Parathyroid adenoma (tissue), 2 donors: ENCODE measurements at regions not wholly inside any gene's neighbourhood (a gene's known extent, or its start where the extent isn't known, plus 50 kb on each side); places are given as distances from the start of the nearest gene placed in this dataset.

Experiments used
- H2AFZ ChIP-seq: fragments of 300-600 bp; sonication (generic); one replicate; pipeline ENCODE4 v1.7.0; 2017; ENCODE audit warnings: antibody characterized with exemption, mild to moderate bottlenecking
- H3K27ac ChIP-seq: fragments of 300-600 bp; sonication (generic); one replicate; pipeline ENCODE4 v1.7.0; 2017
- H3K27me3 ChIP-seq: fragments of 300-600 bp; sonication (generic); one replicate; pipeline ENCODE4 v1.7.0; 2017; ENCODE audit warnings: low read length; ENCODE audit not compliant: control insufficient read depth, insufficient read depth
- H3K36me3 ChIP-seq: fragments of 300-600 bp; sonication (generic); one replicate; pipeline ENCODE4 v1.7.0; 2017; ENCODE audit warnings: low read length; ENCODE audit not compliant: control insufficient read depth, insufficient read depth
- H3K4me1 ChIP-seq: fragments of 300-600 bp; sonication (generic); one replicate; pipeline ENCODE4 v1.7.0; 2017; ENCODE audit warnings: control low read depth
- H3K4me2 ChIP-seq: fragments of 300-600 bp; sonication (generic); one replicate; pipeline ENCODE4 v1.7.0; 2017; ENCODE audit warnings: low read length
- H3K4me3 ChIP-seq: fragments of 300-600 bp; sonication (generic); one replicate; pipeline ENCODE4 v1.7.0; 2017; ENCODE audit warnings: low read depth, low read length
- H3K79me2 ChIP-seq: fragments of 300-600 bp; sonication (generic); one replicate; pipeline ENCODE4 v1.7.0; 2017; ENCODE audit warnings: control low read depth
- H3K9ac ChIP-seq: fragments of 300-600 bp; sonication (generic); one replicate; pipeline ENCODE4 v1.7.0; 2017; ENCODE audit warnings: mild to moderate bottlenecking
- H3K9me3 ChIP-seq: fragments of 300-600 bp; sonication (generic); one replicate; pipeline ENCODE4 v1.7.0; 2017; ENCODE audit warnings: low read length; ENCODE audit not compliant: control insufficient read depth
- CTCF ChIP-seq: fragments of 300-600 bp; sonication (generic); IDR thresholded peaks from one replicate; pipeline ENCODE4 v1.7.0; 2017; ENCODE audit warnings: antibody characterized with exemption, mild to moderate bottlenecking
- donor health status: primary hyperparathyroidism.

- H3K9me3 ChIP-seq = no peaks in the 10 kb centered on the region
- H3K36me3 ChIP-seq = no peaks in the 10 kb centered on the region
- H2AFZ ChIP-seq = no peak overlapping the region
- H3K4me1 ChIP-seq = no peaks in the 10 kb centered on the region
- H3K9ac ChIP-seq = no peak overlapping the region
- no peak overlapping the region for H3K27ac ChIP-seq
- no peak for TF ChIP-seq CTCF
- no peak overlapping the region for H3K4me3 ChIP-seq
- H3K27me3 ChIP-seq = no peaks in the 10 kb centered on the region
- H3K4me2 ChIP-seq = no peak overlapping the region
- H3K79me2 ChIP-seq = no peaks in the 10 kb centered on the region
Measured at GRCh38 chr14:51145246-51145645, 50.3 kb upstream of the TRIM9 start.

- no peak overlapping the region for H3K4me2 ChIP-seq
- H3K4me3 ChIP-seq = no peak overlapping the region
- no peaks in the 10 kb centered on the region for H3K36me3 ChIP-seq
- no peaks in the 10 kb centered on the region for H3K4me1 ChIP-seq
- H3K27ac ChIP-seq = no peak overlapping the region
- H3K79me2 ChIP-seq = no peaks in the 10 kb centered on the region
- no peak overlapping the region for H2AFZ ChIP-seq
- H3K9ac ChIP-seq = no peak overlapping the region
- no peaks in the 10 kb centered on the region for H3K9me3 ChIP-seq
- TF ChIP-seq CTCF = no peak
- H3K27me3 ChIP-seq = no peaks in the 10 kb centered on the region
Measured at GRCh38 chr14:51147183-51147582, 52.3 kb upstream of the TRIM9 start.

GRCh38 chr14:51155326-51155725 is 60.4 kb upstream of the TRIM9 start:
- Histone ChIP-seq H3K27ac (no peak overlapping the region), H3K27me3 (no peaks in the 10 kb centered on the region), H3K4me3 (no peak overlapping the region), H3K9me3 (no peaks in the 10 kb centered on the region), H3K9ac (no peak overlapping the region), H2AFZ (no peak overlapping the region), H3K4me1 (no peaks in the 10 kb centered on the region), H3K79me2 (no peaks in the 10 kb centered on the region), H3K36me3 (no peaks in the 10 kb centered on the region), H3K4me2 (no peak overlapping the region)
- no peak for TF ChIP-seq CTCF

- no peak overlapping the region for H3K4me3 ChIP-seq
- H3K79me2 ChIP-seq = no peaks in the 10 kb centered on the region
- H3K27me3 ChIP-seq = no peaks in the 10 kb centered on the region
- H3K4me1 ChIP-seq = no peaks in the 10 kb centered on the region
- no peak overlapping the region for H2AFZ ChIP-seq
- no peaks in the 10 kb centered on the region for H3K9me3 ChIP-seq
- H3K4me2 ChIP-seq = no peak overlapping the region
- peak; percentile 12 for TF ChIP-seq CTCF
- H3K36me3 ChIP-seq = no peaks in the 10 kb centered on the region
- H3K27ac ChIP-seq = no peak overlapping the region
- H3K9ac ChIP-seq = no peak overlapping the region
Measured at GRCh38 chr14:51157012-51157411, 62.1 kb upstream of the TRIM9 start.

- no peak overlapping the region for H3K27ac ChIP-seq
- H3K4me2 ChIP-seq = no peak overlapping the region
- no peak for TF ChIP-seq CTCF
- no peak overlapping the region for H2AFZ ChIP-seq
- no peaks in the 10 kb centered on the region for H3K79me2 ChIP-seq
- no peaks in the 10 kb centered on the region for H3K9me3 ChIP-seq
- no peaks in the 10 kb centered on the region for H3K4me1 ChIP-seq
- H3K9ac ChIP-seq = no peak overlapping the region
- H3K27me3 ChIP-seq = no peaks in the 10 kb centered on the region
- no peak overlapping the region for H3K4me3 ChIP-seq
- no peaks in the 10 kb centered on the region for H3K36me3 ChIP-seq
Measured at GRCh38 chr14:51160871-51161270, 66.0 kb upstream of the TRIM9 start.
